DMS53 treated with DMSO at 0.1 percent for 48 hours (cell line): ENCODE measurements at regions not wholly inside any gene's neighbourhood (a gene's known extent, or its start where the extent isn't known, plus 50 kb on each side); places are given as distances from the start of the nearest gene placed in this dataset.

ENCODE experiments used
- DNase-seq: peaks from one replicate; lab custom pipeline; 2025; ENCODE audit not compliant: unreplicated experiment; lab: John Stamatoyannopoulos, UW

- no peak for DNase-seq
These were observed 295.8 kb upstream of the SEL1L start for GRCh38 chr14:81829447-81829846.

- DNase-seq = no peak
These were observed 297.6 kb upstream of the SEL1L start for GRCh38 chr14:81831128-81831820.

DNA sequence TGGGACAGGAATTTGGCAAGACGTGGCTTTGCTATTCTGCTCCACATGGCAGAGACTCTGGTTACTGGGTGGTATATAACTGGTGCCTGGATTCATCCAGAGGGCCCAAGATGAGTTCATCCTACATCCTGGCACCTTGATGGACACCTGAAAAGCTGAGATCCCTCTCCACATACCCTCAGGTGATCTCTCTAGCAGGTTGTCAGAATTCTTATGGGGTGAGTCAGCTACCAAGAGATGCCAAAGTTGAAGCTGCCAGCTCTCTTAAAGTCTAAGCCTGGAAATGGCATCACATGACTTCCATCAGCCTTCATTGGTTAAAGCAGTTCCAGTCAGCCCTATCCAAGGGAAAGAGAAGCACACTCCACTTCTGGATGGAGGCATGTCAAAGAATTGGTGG, 300.7 kb upstream of the SEL1L start:
- DNase-seq = no peak

- no peak for DNase-seq
These were observed 303.7 kb upstream of the SEL1L start for GRCh38 chr14:81837304-81837703.

- DNase-seq = no peak
These were observed 305.4 kb upstream of the SEL1L start for GRCh38 chr14:81839056-81839455.

- DNase-seq = no peak
These were observed 307.7 kb upstream of the SEL1L start for GRCh38 chr14:81841346-81841745.

- DNase-seq = no peak
These were observed 316.1 kb upstream of the SEL1L start for GRCh38 chr14:81849714-81850113.

- no peak for DNase-seq
These were observed 321.4 kb upstream of the SEL1L start for GRCh38 chr14:81855007-81855406.

- no peak for DNase-seq
These were observed 325.4 kb upstream of the SEL1L start for GRCh38 chr14:81859046-81859445.

DNA sequence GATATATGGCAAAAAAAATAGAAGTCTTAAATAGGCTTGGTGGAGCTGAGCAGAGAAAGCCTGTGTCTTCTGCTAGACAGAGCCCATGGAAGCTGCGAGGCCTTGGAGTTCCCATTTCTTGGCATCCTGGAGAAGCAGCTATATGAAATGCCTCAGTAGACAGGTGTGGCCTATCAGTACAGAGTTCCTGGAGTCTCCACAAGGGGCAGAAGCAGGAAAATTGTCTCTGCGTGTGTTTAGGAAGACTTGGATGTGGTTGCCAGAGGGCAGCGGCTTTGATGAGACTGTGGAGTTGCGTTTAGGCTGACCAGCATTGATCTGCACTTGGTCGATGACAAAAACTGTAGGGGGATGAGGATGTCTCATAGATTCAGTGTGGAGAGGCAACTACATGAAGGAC, 334.5 kb upstream of the SEL1L start:
- DNase-seq = no peak

DNA sequence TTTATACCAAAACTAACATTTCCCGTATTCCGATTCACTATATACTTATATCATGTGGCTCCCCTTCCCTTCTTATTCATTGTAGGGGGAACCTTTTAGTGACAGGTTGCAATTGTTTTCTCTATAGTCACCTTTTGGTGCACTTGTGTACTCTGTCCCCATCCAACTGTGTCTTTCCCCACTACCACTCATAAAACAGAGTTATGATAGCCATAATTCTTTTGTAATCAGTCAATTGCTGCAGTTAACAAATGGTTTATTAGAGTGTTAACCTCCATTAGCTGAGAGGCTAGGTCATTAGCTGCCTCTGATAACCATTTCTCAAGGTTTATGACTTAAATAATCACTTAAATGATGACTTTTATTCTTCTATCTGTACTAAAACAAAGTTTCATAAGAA, 338.1 kb upstream of the SEL1L start:
- no peak for DNase-seq

DNA sequence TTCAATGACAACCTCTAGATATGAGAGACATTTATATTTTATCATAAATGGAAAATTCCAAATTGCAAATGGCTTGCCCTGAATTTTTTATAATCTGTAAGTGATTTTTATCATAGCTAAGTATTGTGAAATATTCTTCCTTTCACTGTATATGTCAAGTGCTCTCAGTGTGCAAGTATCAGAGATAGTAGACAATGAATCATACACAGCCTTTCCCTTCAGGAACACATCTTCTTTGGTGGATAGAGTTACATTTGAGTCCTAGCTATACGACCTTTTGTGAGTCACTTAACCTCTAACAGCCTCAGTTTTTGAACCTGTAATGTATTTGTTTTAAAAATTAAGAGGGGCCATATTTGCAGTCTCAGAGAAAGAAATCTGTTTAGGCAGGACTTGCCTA, 350.7 kb upstream of the SEL1L start:
- no peak for DNase-seq

- no peak for DNase-seq
These were observed 352.9 kb upstream of the SEL1L start for GRCh38 chr14:81886588-81886987.

- DNase-seq = no peak
These were observed 355.9 kb upstream of the SEL1L start for GRCh38 chr14:81889529-81889928.

- DNase-seq = no peak
These were observed 356.4 kb upstream of the SEL1L start for GRCh38 chr14:81890020-81890419.

- no peak for DNase-seq
These were observed 369.8 kb upstream of the SEL1L start for GRCh38 chr14:81903477-81903876.

GRCh38 chr14:81927070-81927469, 393.4 kb upstream of the SEL1L start:
- DNase-seq = no peak

DNA sequence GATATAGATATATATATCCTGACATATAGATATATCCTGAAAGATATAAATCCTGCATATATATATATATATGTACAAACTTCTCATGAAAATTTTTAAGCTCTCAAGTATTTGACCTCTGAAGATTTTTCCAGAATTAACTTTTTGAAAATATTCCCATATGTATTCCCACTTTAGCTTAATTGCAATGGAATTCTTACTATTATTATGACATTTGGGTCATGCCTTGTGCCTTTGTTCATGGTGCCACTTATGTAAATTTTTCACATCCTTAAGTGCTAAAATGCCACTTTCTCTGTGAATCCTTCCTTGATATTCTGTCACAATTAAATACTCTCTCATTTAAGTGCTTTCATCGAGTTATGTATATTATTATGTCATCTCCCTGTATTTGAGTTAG, 398.2 kb upstream of the SEL1L start:
- DNase-seq = no peak

DNA sequence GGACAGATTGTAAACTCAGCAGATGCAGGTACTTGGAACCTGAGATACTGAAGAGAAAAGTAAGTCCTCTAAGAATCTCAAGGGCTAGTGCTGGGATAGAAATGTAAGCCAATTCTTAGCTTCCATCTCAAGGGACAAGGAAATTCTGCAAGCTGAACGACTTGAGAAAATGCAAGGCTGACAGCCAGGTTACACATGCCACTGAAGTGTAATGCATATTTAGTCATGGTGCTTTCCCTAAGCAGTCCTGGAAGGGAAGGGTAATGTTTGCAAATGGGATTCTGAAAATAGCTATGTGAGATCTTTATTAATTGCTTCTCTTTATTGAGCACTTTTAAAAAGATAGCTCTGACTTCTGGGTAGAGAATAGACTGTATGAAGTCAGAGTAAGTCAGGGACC, 402.7 kb upstream of the SEL1L start:
- DNase-seq = no peak

- DNase-seq = no peak
These were observed 403.2 kb upstream of the SEL1L start for GRCh38 chr14:81936902-81937301.

- no peak for DNase-seq
These were observed 404.7 kb upstream of the SEL1L start for GRCh38 chr14:81938341-81938740.

DNA sequence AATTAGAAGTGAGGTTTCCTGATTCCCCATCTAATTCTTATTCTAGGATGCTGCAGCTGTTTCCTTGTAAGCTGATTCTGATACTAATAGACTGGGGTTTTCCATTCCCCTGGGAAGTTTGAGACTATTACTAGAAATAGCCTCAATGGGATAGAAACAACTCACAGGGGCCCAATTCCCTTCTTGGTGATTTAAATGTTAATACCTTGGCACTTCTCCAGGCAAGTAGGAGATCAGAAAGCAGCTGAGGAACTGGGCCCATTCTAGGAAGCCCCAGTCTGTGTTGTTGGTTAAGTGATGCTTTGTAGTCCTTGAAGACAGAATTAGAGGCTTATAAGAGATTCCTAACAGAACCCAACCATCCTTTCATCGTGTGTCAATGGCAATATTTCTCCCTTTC, 407.0 kb upstream of the SEL1L start:
- DNase-seq = no peak

- DNase-seq = no peak
These were observed 408.4 kb upstream of the SEL1L start for GRCh38 chr14:81942071-81942470.

DNA sequence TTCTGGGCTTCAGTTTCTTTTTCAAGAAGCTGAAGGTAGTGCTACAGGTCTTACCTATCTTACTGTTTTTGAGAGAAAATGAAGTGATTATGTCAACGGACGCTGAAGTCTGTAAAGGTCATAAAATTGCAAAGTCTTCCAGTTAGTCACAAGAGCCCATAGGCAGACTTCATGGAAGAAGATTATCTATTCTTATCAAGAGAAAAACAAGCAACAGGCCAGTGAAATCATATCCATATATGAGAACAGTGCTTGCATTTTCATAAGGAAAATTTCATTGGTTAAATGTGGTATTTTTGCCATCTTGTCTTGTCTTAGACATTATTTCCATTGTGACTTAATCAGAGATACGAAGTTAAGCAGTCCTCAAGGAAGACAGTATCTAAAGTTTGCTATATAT, 412.7 kb upstream of the SEL1L start:
- DNase-seq = no peak
